ENCODE measurements at regions not wholly inside any gene's neighbourhood (a gene's known extent, or its start where the extent isn't known, plus 50 kb on each side); places are given as distances from the start of the nearest gene placed in this dataset.

DNA sequence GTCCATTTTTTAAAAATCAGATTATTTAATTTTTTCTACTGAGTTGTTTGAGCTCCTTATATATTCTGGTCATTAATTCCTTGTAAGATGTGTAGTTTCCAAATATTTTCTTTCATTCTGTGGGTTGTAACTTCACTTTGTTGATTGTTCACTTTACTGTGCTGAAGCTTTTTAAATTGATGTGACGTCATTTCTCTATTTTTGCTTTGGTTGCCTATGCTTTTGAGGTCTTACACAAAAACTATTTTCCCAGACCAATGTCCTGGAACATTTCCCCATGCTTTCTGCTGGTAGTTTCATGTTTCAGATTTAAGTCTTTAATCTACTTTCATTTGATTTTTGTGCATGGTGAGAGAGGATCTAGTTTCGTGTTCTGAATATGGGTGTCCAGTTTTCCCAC lies 753.6 kb downstream of the TRIML1 start:
- no peak for TF ChIP-seq TCF7L2 (IDR thresholded peaks at IDR 0.05; ENCODE audit: low read depth, low read length)
- TF ChIP-seq POLR2AphosphoS5 (IDR thresholded peaks at IDR 0.05; ENCODE audit: low read depth, low read length), result no peak
- TF ChIP-seq, protein P1, sequence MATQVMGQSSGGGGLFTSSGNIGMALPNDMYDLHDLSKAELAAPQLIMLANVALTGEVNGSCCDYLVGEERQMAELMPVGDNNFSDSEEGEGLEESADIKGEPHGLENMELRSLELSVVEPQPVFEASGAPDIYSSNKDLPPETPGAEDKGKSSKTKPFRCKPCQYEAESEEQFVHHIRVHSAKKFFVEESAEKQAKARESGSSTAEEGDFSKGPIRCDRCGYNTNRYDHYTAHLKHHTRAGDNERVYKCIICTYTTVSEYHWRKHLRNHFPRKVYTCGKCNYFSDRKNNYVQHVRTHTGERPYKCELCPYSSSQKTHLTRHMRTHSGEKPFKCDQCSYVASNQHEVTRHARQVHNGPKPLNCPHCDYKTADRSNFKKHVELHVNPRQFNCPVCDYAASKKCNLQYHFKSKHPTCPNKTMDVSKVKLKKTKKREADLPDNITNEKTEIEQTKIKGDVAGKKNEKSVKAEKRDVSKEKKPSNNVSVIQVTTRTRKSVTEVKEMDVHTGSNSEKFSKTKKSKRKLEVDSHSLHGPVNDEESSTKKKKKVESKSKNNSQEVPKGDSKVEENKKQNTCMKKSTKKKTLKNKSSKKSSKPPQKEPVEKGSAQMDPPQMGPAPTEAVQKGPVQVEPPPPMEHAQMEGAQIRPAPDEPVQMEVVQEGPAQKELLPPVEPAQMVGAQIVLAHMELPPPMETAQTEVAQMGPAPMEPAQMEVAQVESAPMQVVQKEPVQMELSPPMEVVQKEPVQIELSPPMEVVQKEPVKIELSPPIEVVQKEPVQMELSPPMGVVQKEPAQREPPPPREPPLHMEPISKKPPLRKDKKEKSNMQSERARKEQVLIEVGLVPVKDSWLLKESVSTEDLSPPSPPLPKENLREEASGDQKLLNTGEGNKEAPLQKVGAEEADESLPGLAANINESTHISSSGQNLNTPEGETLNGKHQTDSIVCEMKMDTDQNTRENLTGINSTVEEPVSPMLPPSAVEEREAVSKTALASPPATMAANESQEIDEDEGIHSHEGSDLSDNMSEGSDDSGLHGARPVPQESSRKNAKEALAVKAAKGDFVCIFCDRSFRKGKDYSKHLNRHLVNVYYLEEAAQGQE (IDR thresholded peaks at IDR 0.05; ENCODE audit: insufficient read depth in 1 of 2, low read depth in 2 of 2, low read length in 1 of 2), result no peak
- TF ChIP-seq SIN3A (IDR thresholded peaks at IDR 0.05; ENCODE audit: borderline replicate concordance, insufficient read depth, low read depth, low read length), result no peak
- no peak for TF ChIP-seq CTCF (IDR thresholded peaks at IDR 0.05)
- Histone ChIP-seq H3K9me3 (ENCODE audit: control insufficient read depth, insufficient read depth, low read depth, low read length) (no peaks in the 10 kb centered on the region), H3K36me3 (ENCODE audit: control insufficient read depth, insufficient read depth, low read length) (no peaks in the 10 kb centered on the region), H3K27ac (ENCODE audit: low read length) (no peak overlapping the region), H3K4me3 (ENCODE audit: low read depth in 2 of 2, low read length in 2 of 2) (no peak overlapping the region), H3K27me3 (ENCODE audit: control insufficient read depth, insufficient read depth, low read length) (no peaks in the 10 kb centered on the region), H3K4me1 (ENCODE audit: control insufficient read depth, insufficient read depth, low read length) (no peaks in the 10 kb centered on the region)
- no TSS peak for BruUV-seq (replicated peaks)
- CTCF ChIA-PET, result no interaction called here
- DNase-seq (ENCODE audit: low read depth, low spot score) (no peak), ATAC-seq (no peak)
- in situ Hi-C loops (cut with HindIII; ENCODE audit: low pct_unique_long_range_greater_than_20kb, low sequenced_read_pairs) (no loop called here), intact Hi-C loops (cut with micrococcal nuclease; ENCODE audit: unreplicated experiment) (no loop called here)
- POLR2A ChIA-PET, result no interaction called here

GRCh38 chr4:188903986-188904385 lies 764.7 kb downstream of the TRIML1 start:
- Histone ChIP-seq H3K27me3 (ENCODE audit: control insufficient read depth, insufficient read depth, low read length) (no peaks in the 10 kb centered on the region), H3K36me3 (ENCODE audit: control insufficient read depth, insufficient read depth, low read length) (no peaks in the 10 kb centered on the region), H3K27ac (ENCODE audit: low read length) (no peak overlapping the region), H3K4me3 (ENCODE audit: low read depth in 2 of 2, low read length in 2 of 2) (no peak overlapping the region), H3K4me1 (ENCODE audit: control insufficient read depth, insufficient read depth, low read length) (no peaks in the 10 kb centered on the region), H3K9me3 (ENCODE audit: control insufficient read depth, insufficient read depth, low read depth, low read length) (no peaks in the 10 kb centered on the region)
- in situ Hi-C loops (cut with HindIII; ENCODE audit: low pct_unique_long_range_greater_than_20kb, low sequenced_read_pairs) (no loop called here), intact Hi-C loops (cut with micrococcal nuclease; ENCODE audit: unreplicated experiment) (no loop called here)
- CTCF ChIA-PET, result no interaction called here
- POLR2A ChIA-PET, result no interaction called here
- no TSS peak for BruUV-seq (replicated peaks)
- no peak for DNase-seq (ENCODE audit: low read depth, low spot score)
- no peak for ATAC-seq
- TF ChIP-seq POLR2AphosphoS5 (IDR thresholded peaks at IDR 0.05; ENCODE audit: low read depth, low read length) (no peak), SIN3A (IDR thresholded peaks at IDR 0.05; ENCODE audit: borderline replicate concordance, insufficient read depth, low read depth, low read length) (no peak), TCF7L2 (IDR thresholded peaks at IDR 0.05; ENCODE audit: low read depth, low read length) (no peak), CTCF (IDR thresholded peaks at IDR 0.05) (no peak; the same call in 1 of the 2 replicates)
- TF ChIP-seq, protein P1 (IDR thresholded peaks at IDR 0.05; ENCODE audit: insufficient read depth in 1 of 2, low read depth in 2 of 2, low read length in 1 of 2), result no peak
